AG09309 (cell line): ENCODE measurements at regions not wholly inside any gene's neighbourhood (a gene's known extent, or its start where the extent isn't known, plus 50 kb on each side); places are given as distances from the start of the nearest gene placed in this dataset.

Experiments
- DNase-seq: peaks from one replicate; pipeline ENCODE4 v3.0.0-alpha.2; 2010; ENCODE audit warnings: low read depth
- H3K4me3 ChIP-seq: 2 replicates; pipeline ENCODE4 v1.5.1; 2011; ENCODE audit warnings: mild to moderate bottlenecking, low read depth, low read length, moderate library complexity; ENCODE audit not compliant: control insufficient read depth
- TF ChIP-seq, protein P1 (sequence below): IDR thresholded peaks from 2 replicates; pipeline ENCODE4 v1.5.1; 2011; ENCODE audit warnings: mild to moderate bottlenecking, low read depth, low read length, inconsistent platforms; ENCODE audit not compliant: insufficient read depth, control insufficient read depth; ENCODE audit errors: missing control alignments

DNA sequence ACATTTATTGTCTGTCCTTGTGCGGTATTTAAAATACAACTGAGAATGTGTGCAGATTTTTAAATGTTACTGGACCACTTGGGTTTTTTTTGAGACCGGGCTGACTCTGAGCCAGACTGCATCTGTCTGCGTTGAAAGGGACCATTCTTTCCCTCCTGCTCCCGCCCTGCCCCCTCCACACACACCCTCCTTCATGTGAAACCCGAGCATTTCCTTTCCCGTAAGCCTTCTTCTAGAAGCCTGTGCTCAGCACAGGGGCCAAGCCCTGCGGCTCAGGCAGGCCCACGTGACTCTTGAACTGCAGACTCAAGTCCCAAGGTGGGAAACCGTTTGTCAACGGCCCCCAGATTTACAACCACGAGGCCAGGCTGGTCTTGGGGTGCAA lies 82.7 kb upstream of the FOXC1 start:
- DNase-seq = no peak
- no peak overlapping the region for H3K4me3 ChIP-seq

GRCh38 chr6:1535295-1535694 lies 74.4 kb upstream of the FOXC1 start:
- no peak for DNase-seq
- no peak overlapping the region for H3K4me3 ChIP-seq
- TF ChIP-seq, protein P1, sequence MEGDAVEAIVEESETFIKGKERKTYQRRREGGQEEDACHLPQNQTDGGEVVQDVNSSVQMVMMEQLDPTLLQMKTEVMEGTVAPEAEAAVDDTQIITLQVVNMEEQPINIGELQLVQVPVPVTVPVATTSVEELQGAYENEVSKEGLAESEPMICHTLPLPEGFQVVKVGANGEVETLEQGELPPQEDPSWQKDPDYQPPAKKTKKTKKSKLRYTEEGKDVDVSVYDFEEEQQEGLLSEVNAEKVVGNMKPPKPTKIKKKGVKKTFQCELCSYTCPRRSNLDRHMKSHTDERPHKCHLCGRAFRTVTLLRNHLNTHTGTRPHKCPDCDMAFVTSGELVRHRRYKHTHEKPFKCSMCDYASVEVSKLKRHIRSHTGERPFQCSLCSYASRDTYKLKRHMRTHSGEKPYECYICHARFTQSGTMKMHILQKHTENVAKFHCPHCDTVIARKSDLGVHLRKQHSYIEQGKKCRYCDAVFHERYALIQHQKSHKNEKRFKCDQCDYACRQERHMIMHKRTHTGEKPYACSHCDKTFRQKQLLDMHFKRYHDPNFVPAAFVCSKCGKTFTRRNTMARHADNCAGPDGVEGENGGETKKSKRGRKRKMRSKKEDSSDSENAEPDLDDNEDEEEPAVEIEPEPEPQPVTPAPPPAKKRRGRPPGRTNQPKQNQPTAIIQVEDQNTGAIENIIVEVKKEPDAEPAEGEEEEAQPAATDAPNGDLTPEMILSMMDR = no peak

More for the DNA sequence above, 82.7 kb upstream of the FOXC1 start:
- TF ChIP-seq, protein P1 = no peak

- TF ChIP-seq, protein P1 = no peak
- DNase-seq = no peak
- no peak overlapping the region for H3K4me3 ChIP-seq
Measured at GRCh38 chr6:1536526-1537429, 72.9 kb upstream of the FOXC1 start.

GRCh38 chr6:1538369-1538768 lies 71.3 kb upstream of the FOXC1 start:
- no peak overlapping the region for H3K4me3 ChIP-seq
- no peak for DNase-seq
- TF ChIP-seq, protein P1 = no peak

DNA sequence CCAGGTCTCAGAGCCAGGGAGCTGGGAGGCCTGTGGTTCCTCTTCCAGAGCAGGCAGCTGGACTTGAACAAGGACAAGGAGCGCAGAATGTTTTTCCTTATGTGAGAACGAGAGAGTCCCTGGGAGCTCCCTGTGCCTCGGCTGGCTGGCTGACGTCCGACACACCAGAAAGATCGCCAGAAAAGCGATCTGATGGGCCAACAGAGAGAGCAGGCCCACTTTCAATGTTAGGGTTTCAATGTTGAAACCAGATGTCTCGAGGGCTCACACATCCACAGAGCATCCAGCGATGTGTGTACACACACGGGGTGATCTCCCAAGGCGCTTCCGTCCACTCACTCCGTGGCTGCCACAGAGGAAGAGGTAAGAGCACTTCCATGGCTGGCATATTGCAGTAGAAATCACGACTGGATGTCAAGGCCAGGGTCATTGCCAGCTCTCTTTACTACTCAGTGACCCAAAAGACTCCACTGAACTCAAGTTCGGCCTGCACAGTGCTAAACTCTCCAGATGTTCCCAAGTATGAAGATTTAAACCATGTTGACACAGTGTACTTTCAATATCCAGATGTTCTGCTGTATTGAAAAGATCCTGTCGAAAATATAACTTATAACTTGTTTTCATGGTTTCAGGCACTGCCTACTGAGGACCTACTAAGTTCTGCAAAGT lies 70.8 kb upstream of the FOXC1 start:
- TF ChIP-seq, protein P1 = no peak
- no peak for DNase-seq
- no peak overlapping the region for H3K4me3 ChIP-seq

GRCh38 chr6:1540864-1541521 lies 68.7 kb upstream of the FOXC1 start:
- TF ChIP-seq, protein P1 = no peak
- no peak for DNase-seq
- no peak overlapping the region for H3K4me3 ChIP-seq
